Neural progenitor cell (in vitro differentiated cells): ENCODE measurements at regions not wholly inside any gene's neighbourhood (a gene's known extent, or its start where the extent isn't known, plus 50 kb on each side); places are given as distances from the start of the nearest gene placed in this dataset.

Source experiments
- DNase-seq: peaks from one replicate; pipeline ENCODE4 v3.0.0-alpha.2; 2016; ENCODE audit warnings: low spot score
- H2AFZ ChIP-seq: fragments of 200-600 bp; sonication (generic); replicated peaks from 2 replicates; pipeline ENCODE4 v1.6.1; 2016; ENCODE audit warnings: antibody characterized with exemption
- H3F3A ChIP-seq: fragments of 200-600 bp; sonication (generic); 2 replicates; pipeline ENCODE4 v1.6.1; 2016; ENCODE audit warnings: antibody characterized with exemption, low read depth
- H3K27ac ChIP-seq: fragments of 200-600 bp; sonication (generic); 2 replicates; pipeline ENCODE4 v1.5.1; 2016; ENCODE audit warnings: mild to moderate bottlenecking
- H3K27me3 ChIP-seq: fragments of 200-600 bp; sonication (generic); 2 replicates; pipeline ENCODE4 v1.6.1; 2016; ENCODE audit warnings: mild to moderate bottlenecking, moderate library complexity
- H3K36me3 ChIP-seq: fragments of 200-600 bp; sonication (generic); 2 replicates; pipeline ENCODE4 v1.5.1; 2016
- H3K4me1 ChIP-seq: fragments of 200-600 bp; sonication (generic); 2 replicates; pipeline ENCODE4 v1.6.1; 2016; ENCODE audit warnings: mixed run types
- H3K4me2 ChIP-seq: fragments of 200-600 bp; sonication (generic); 2 replicates; pipeline ENCODE4 v1.6.1; 2016
- H3K4me3 ChIP-seq: fragments of 200-600 bp; sonication (generic); 2 replicates; pipeline ENCODE4 v1.5.1; 2016
- H3K79me2 ChIP-seq: fragments of 200-600 bp; sonication (generic); 2 replicates; pipeline ENCODE4 v1.6.1; 2016; ENCODE audit warnings: low read depth
- H3K9ac ChIP-seq: fragments of 200-600 bp; sonication (generic); 2 replicates; pipeline ENCODE4 v1.6.1; 2016
- H3K9me3 ChIP-seq: fragments of 200-600 bp; sonication (generic); 2 replicates; pipeline ENCODE4 v1.5.1; 2016; ENCODE audit warnings: low read depth
- H4K20me1 ChIP-seq: fragments of 200-600 bp; sonication (generic); 2 replicates; pipeline ENCODE4 v1.6.1; 2016; ENCODE audit warnings: low read depth
- H3K27ac Mint-ChIP-seq: 3 replicates; pipeline ENCODE4 v1.8.0; 2021; ENCODE audit warnings: mixed read lengths
- H3K27me3 Mint-ChIP-seq: 2 replicates; pipeline ENCODE4 v1.8.0; 2022; ENCODE audit warnings: low read depth, mild to moderate bottlenecking, inconsistent platforms, moderate library complexity, mixed read lengths; ENCODE audit not compliant: insufficient read depth
- H3K36me3 Mint-ChIP-seq: 3 replicates; pipeline ENCODE4 v1.8.0; 2021; ENCODE audit warnings: mixed read lengths
- H3K4me1 Mint-ChIP-seq: 3 replicates; pipeline ENCODE4 v1.8.0; 2021; ENCODE audit warnings: mixed read lengths
- H3K4me3 Mint-ChIP-seq: 3 replicates; pipeline ENCODE4 v1.8.0; 2021; ENCODE audit warnings: mild to moderate bottlenecking, moderate library complexity, mixed read lengths
- H3K9me3 Mint-ChIP-seq: 3 replicates; pipeline ENCODE4 v1.8.0; 2020; ENCODE audit warnings: mixed read lengths
- EZH2 ChIP-seq: fragments of 200-600 bp; sonication (generic); IDR thresholded peaks from 2 replicates; pipeline ENCODE4 v1.6.1; 2017; ENCODE audit warnings: antibody characterized with exemption, mild to moderate bottlenecking, moderate library complexity
- EZH2phosphoT487 ChIP-seq: fragments of 200-600 bp; sonication (generic); IDR thresholded peaks from 2 replicates; pipeline ENCODE4 v1.6.1; 2017; ENCODE audit warnings: antibody characterized with exemption
- TF ChIP-seq, protein P1 (sequence below): fragments of 200-600 bp; sonication (generic); IDR thresholded peaks from 2 replicates; pipeline ENCODE4 v1.5.1; 2017; ENCODE audit warnings: antibody characterized with exemption, mild to moderate bottlenecking

DNA sequence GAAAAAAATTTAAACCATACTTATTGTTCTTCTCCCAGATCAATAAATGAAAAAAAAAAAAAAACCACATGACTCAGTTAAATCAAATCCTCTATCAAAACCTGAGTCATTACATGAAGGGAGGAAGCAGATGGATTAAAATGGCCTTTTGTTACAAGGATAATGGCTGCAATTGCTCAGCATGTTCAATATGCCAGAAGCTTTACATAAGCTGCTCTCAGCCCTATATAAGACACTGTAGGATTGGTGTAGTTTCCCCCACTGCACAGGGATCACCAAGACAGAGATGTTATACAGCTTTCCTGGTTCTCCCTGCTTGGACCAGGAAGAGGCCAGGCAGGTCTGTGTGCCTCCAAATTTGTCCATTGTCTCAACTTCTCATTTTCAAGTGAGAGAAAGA lies 101.6 kb upstream of the MAP1B start:
- no peak overlapping the region for H3K4me3 Mint-ChIP-seq
- no peaks in the 10 kb centered on the region for H3K36me3 Mint-ChIP-seq
- TF ChIP-seq EZH2phosphoT487 (no peak), EZH2 (no peak)
- TF ChIP-seq, protein P1, sequence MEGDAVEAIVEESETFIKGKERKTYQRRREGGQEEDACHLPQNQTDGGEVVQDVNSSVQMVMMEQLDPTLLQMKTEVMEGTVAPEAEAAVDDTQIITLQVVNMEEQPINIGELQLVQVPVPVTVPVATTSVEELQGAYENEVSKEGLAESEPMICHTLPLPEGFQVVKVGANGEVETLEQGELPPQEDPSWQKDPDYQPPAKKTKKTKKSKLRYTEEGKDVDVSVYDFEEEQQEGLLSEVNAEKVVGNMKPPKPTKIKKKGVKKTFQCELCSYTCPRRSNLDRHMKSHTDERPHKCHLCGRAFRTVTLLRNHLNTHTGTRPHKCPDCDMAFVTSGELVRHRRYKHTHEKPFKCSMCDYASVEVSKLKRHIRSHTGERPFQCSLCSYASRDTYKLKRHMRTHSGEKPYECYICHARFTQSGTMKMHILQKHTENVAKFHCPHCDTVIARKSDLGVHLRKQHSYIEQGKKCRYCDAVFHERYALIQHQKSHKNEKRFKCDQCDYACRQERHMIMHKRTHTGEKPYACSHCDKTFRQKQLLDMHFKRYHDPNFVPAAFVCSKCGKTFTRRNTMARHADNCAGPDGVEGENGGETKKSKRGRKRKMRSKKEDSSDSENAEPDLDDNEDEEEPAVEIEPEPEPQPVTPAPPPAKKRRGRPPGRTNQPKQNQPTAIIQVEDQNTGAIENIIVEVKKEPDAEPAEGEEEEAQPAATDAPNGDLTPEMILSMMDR = no peak
- no peaks in the 10 kb centered on the region for H3K79me2 ChIP-seq
- no peak overlapping the region for H3K9ac ChIP-seq
- H4K20me1 ChIP-seq = no peaks in the 10 kb centered on the region
- peaks cover under 1% of the 10 kb centered on the region for H3K9me3 Mint-ChIP-seq
- no peak overlapping the region for H3K27ac ChIP-seq
- peak; percentile 22 for DNase-seq
- H3K27me3 Mint-ChIP-seq = no peaks in the 10 kb centered on the region
- no peaks in the 10 kb centered on the region for H3K27me3 ChIP-seq
- peaks cover 30% of the 10 kb centered on the region for H3K4me1 Mint-ChIP-seq
- no peaks in the 10 kb centered on the region for H3K36me3 ChIP-seq
- H3K9me3 ChIP-seq = no peaks in the 10 kb centered on the region
- peak overlapping the region; percentile 12 for H3K27ac Mint-ChIP-seq
- H2AFZ ChIP-seq = peak overlapping the region; percentile 73
- H3K4me2 ChIP-seq = peak overlapping the region; percentile 28
- no peak overlapping the region for H3K4me3 ChIP-seq
- H3F3A ChIP-seq = peaks cover 5% of the 10 kb centered on the region
- H3K4me1 ChIP-seq = peaks cover 20% of the 10 kb centered on the region

DNA sequence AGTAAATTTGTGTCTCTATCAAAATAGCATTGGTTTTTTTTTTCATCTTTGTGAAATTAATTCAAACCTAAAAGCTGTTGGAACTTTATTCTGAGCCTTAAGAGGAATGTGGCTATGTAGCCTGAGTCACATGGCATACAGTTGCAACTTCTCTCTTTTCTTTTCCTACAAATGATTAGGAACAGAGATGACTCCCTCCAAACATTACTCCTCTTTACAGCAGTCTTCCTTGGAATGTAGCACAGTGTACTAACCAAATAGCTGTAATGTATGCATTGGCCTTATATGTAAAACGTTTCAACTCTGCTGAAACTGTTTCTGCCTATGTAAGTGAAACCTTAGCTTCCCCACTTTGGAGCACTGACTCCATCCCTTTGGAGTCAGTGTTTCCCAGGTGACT lies 100.9 kb upstream of the MAP1B start:
- Mint-ChIP-seq H3K27ac (no peak overlapping the region), H3K27me3 (no peaks in the 10 kb centered on the region), H3K9me3 (no peaks in the 10 kb centered on the region), H3K36me3 (no peaks in the 10 kb centered on the region), H3K4me1 (peaks cover 32% of the 10 kb centered on the region), H3K4me3 (no peak overlapping the region)
- Histone ChIP-seq H3K36me3 (no peaks in the 10 kb centered on the region), H3K27me3 (no peaks in the 10 kb centered on the region), H3K9me3 (no peaks in the 10 kb centered on the region), H3K79me2 (no peaks in the 10 kb centered on the region), H3K4me1 (peaks cover 20% of the 10 kb centered on the region), H3K4me3 (no peak overlapping the region), H3F3A (peaks cover 5% of the 10 kb centered on the region), H2AFZ (no peak overlapping the region), H3K4me2 (peak overlapping the region; percentile 28), H3K27ac (no peak overlapping the region), H4K20me1 (no peaks in the 10 kb centered on the region), H3K9ac (no peak overlapping the region)
- no peak for DNase-seq
- no peak for TF ChIP-seq EZH2phosphoT487
- TF ChIP-seq EZH2 = no peak
- TF ChIP-seq, protein P1 = no peak

DNA sequence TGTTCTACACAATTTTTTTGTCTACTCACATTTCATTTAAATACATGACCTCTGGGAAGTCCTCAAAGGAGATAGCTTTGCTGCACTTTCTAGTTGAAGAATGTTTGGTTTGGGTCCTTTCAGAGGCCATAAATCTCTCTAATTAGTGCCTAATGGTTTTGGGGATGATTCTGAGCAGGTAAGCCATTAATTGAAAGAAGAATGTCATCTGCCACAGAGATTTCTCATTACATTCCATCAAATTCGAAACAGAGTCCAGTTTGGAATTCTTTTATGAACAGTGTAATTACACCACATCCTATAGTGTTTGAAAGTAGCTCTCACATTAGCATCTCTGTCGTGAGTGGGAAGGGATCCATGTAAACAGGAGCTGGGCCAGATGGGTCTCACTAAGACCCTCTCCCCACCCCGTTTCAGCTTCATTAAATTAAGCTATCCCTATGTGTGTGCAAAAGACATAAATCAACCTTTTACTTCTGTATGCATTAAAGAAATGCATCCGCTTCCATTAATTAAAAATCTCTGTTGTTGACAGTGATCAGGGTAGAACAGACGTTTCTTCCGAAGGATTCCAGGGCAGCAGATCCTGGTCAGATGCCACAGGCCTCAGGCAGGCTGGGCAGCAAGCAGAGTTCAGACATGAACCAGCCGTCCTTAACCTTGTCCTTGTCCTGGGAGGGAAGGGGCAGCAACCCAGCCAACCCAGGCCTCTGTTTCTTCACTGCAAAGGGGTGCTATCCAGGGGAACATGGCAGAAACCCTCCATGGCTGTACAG lies 99.8 kb upstream of the MAP1B start:
- no peaks in the 10 kb centered on the region for H3K9me3 ChIP-seq
- no peaks in the 10 kb centered on the region for H4K20me1 ChIP-seq
- H3K4me3 ChIP-seq = no peak overlapping the region
- no peak overlapping the region for H3K4me3 Mint-ChIP-seq
- H3K36me3 Mint-ChIP-seq = no peaks in the 10 kb centered on the region
- DNase-seq = no peak
- H3K4me1 Mint-ChIP-seq = peaks cover 36% of the 10 kb centered on the region
- TF ChIP-seq EZH2phosphoT487 = no peak
- no peak for TF ChIP-seq EZH2
- TF ChIP-seq, protein P1 = no peak
- no peak overlapping the region for H3K4me2 ChIP-seq
- no peaks in the 10 kb centered on the region for H3K27me3 ChIP-seq
- H3K27ac ChIP-seq = no peak overlapping the region
- H3K27me3 Mint-ChIP-seq = no peaks in the 10 kb centered on the region
- no peak overlapping the region for H3K27ac Mint-ChIP-seq
- H3K36me3 ChIP-seq = no peaks in the 10 kb centered on the region
- no peaks in the 10 kb centered on the region for H3K9me3 Mint-ChIP-seq
- no peak overlapping the region for H3K9ac ChIP-seq
- H3K79me2 ChIP-seq = no peaks in the 10 kb centered on the region
- peaks cover 5% of the 10 kb centered on the region for H3F3A ChIP-seq
- no peak overlapping the region for H2AFZ ChIP-seq
- peaks cover 20% of the 10 kb centered on the region for H3K4me1 ChIP-seq
